ENCODE measurements at regions not wholly inside any gene's neighbourhood (a gene's known extent, or its start where the extent isn't known, plus 50 kb on each side); places are given as distances from the start of the nearest gene placed in this dataset.

GRCh38 chr17:13702266-13702665 lies 100.5 kb upstream of the HS3ST3A1 start (continued):
- TF ChIP-seq POLR2AphosphoS5 (IDR thresholded peaks at IDR 0.05; ENCODE audit: low read depth): no peak
- TF ChIP-seq NANOG (IDR thresholded peaks at IDR 0.05; ENCODE audit: borderline replicate concordance): no peak
- TF ChIP-seq ZNF331 (CRISPR knock-in tag; IDR thresholded peaks at IDR 0.05; ENCODE audit: low read depth): no peak

GRCh38 chr17:13704333-13704732 lies 102.6 kb upstream of the HS3ST3A1 start:
- no peaks in the 10 kb centered on the region for H3K4me1 ChIP-seq (ENCODE audit: insufficient read depth)
- no peak overlapping the region for H3K4me3 Mint-ChIP-seq
- no peak for DNase-seq (ENCODE audit: low spot score)
- no peaks in the 10 kb centered on the region for H3K27me3 ChIP-seq (ENCODE audit: insufficient read depth)
- H3K79me2 ChIP-seq (replicated peaks; ENCODE audit: insufficient read depth): no peaks in the 10 kb centered on the region
- no peak for TF ChIP-seq REST (IDR thresholded peaks at IDR 0.05; ENCODE audit: unreplicated experiment)
- no peak for TF ChIP-seq EZH2phosphoT487 (IDR thresholded peaks at IDR 0.05; ENCODE audit: unreplicated experiment)
- no peak for TF ChIP-seq ZNF114 (CRISPR knock-in tag; IDR thresholded peaks at IDR 0.05)
- no peak for TF ChIP-seq JUNB (IDR thresholded peaks at IDR 0.05; ENCODE audit: unreplicated experiment)
- no peak for TF ChIP-seq ETS1 (IDR thresholded peaks at IDR 0.05)
- no peak for TF ChIP-seq EZH2 (IDR thresholded peaks at IDR 0.05; ENCODE audit: low read depth, unreplicated experiment)
- no peak for TF ChIP-seq POLR2AphosphoS5 (IDR thresholded peaks at IDR 0.05; ENCODE audit: low read depth)
- no peak for TF ChIP-seq CREB1 (CRISPR knock-in tag; IDR thresholded peaks at IDR 0.05; ENCODE audit: low read depth)
- no peak for TF ChIP-seq CTCF (conservative IDR thresholded peaks at IDR 0.05; ENCODE audit: low read depth in 2 of 2)
- no peak for TF ChIP-seq NANOG (IDR thresholded peaks at IDR 0.05; ENCODE audit: borderline replicate concordance)
- no peak for TF ChIP-seq ZNF331 (CRISPR knock-in tag; IDR thresholded peaks at IDR 0.05; ENCODE audit: low read depth)
- no peaks in the 10 kb centered on the region for H3K36me3 ChIP-seq (ENCODE audit: insufficient read depth)
- H2AFZ ChIP-seq: peak overlapping the region; percentile 50; the same call in 1 of the 2 replicates
- H3K36me3 Mint-ChIP-seq (ENCODE audit: low read depth): peaks cover 2% of the 10 kb centered on the region; the same call in 2 of the 3 replicates
- peaks cover 7% of the 10 kb centered on the region for H3K4me1 Mint-ChIP-seq
- no peaks in the 10 kb centered on the region for H3K9me3 Mint-ChIP-seq
- H3K4me3 ChIP-seq: no peak overlapping the region
- peaks cover 3% of the 10 kb centered on the region for H3K27me3 Mint-ChIP-seq (ENCODE audit: insufficient read depth, low read depth, poor library complexity)
- no peak overlapping the region for H3K27ac Mint-ChIP-seq
- H3F3A ChIP-seq (replicated peaks; ENCODE audit: low read depth): no peaks in the 10 kb centered on the region
- H3K4me2 ChIP-seq: no peak overlapping the region
- no peaks in the 10 kb centered on the region for H4K20me1 ChIP-seq (replicated peaks; ENCODE audit: insufficient read depth)
- ATAC-seq: no peak
- peaks cover 9% of the 10 kb centered on the region; the same call in 1 of the 2 replicates for H3K9me2 ChIP-seq (ENCODE audit: insufficient read depth)
- no peak overlapping the region for H3K27ac ChIP-seq (ENCODE audit: low read depth)

Data from GM23338 (cell line).